Neuronal stem cell (in vitro differentiated cells): ENCODE measurements at regions not wholly inside any gene's neighbourhood (a gene's known extent, or its start where the extent isn't known, plus 50 kb on each side); places are given as distances from the start of the nearest gene placed in this dataset.

ENCODE experiments used
- DNase-seq: peaks from one replicate; pipeline ENCODE4 v3.0.0-alpha.2; 2013; ENCODE audit warnings: low spot score
- H2AFZ ChIP-seq: one replicate; pipeline ENCODE4 v1.6.1; 2013; ENCODE audit warnings: mild to moderate bottlenecking, low read length, inconsistent platforms
- H2AK5ac ChIP-seq: 2 replicates; pipeline ENCODE4 v1.6.1; 2013; ENCODE audit warnings: low read depth, mild to moderate bottlenecking, inconsistent platforms, low read length, moderate library complexity, mixed read lengths
- H2BK120ac ChIP-seq: 2 replicates; pipeline ENCODE4 v1.6.1; 2013; ENCODE audit warnings: low read depth, mild to moderate bottlenecking, inconsistent platforms, low read length, moderate library complexity, mixed read lengths
- H2BK12ac ChIP-seq: one replicate; pipeline ENCODE4 v1.6.1; 2013; ENCODE audit warnings: low read length, inconsistent platforms
- H2BK15ac ChIP-seq: 2 replicates; pipeline ENCODE4 v1.6.1; 2013; ENCODE audit warnings: mild to moderate bottlenecking, low read length, inconsistent platforms, mixed read lengths
- H2BK5ac ChIP-seq: one replicate; pipeline ENCODE4 v1.6.1; 2013; ENCODE audit warnings: inconsistent platforms, mild to moderate bottlenecking, low read length, moderate library complexity
- H3K14ac ChIP-seq: one replicate; pipeline ENCODE4 v1.6.1; 2013; ENCODE audit warnings: low read length, inconsistent platforms
- H3K18ac ChIP-seq: 2 replicates; pipeline ENCODE4 v1.6.1; 2013; ENCODE audit warnings: low read length, inconsistent platforms
- H3K23ac ChIP-seq: 2 replicates; pipeline ENCODE4 v1.6.1; 2013; ENCODE audit warnings: low read depth, mild to moderate bottlenecking, mixed read lengths, low read length, inconsistent platforms; ENCODE audit not compliant: poor library complexity
- H3K27ac ChIP-seq: replicated peaks from 3 replicates; pipeline ENCODE4 v1.5.1; 2013; ENCODE audit warnings: low read length, inconsistent platforms
- H3K27me3 ChIP-seq, 3 experiments: 2 replicates each; pipeline ENCODE4 v1.6.1; 2013; ENCODE audit warnings: low read length in 3 of 3, mild to moderate bottlenecking in 2 of 3, inconsistent platforms in 1 of 3, low read depth in 1 of 3, mixed read lengths in 1 of 3, moderate library complexity in 1 of 3; ENCODE audit not compliant: control insufficient read depth in 3 of 3, insufficient read depth in 3 of 3
- H3K36me3 ChIP-seq, 2 donors: replicated peaks in 1 of 2; 2 replicates each; pipeline ENCODE4 v1.6.1; 2013; ENCODE audit warnings: low read length in 2 of 2; ENCODE audit not compliant: control insufficient read depth in 2 of 2, insufficient read depth in 2 of 2
- H3K4ac ChIP-seq: 2 replicates; pipeline ENCODE4 v1.6.1; 2013; ENCODE audit warnings: inconsistent platforms, mild to moderate bottlenecking, low read length, moderate library complexity
- H3K4me1 ChIP-seq, 2 donors: 1 replicate in 1 of 2; 2 replicates in 1 of 2; pipeline ENCODE4 v1.6.1; 2013; ENCODE audit warnings: low read length in 2 of 2, low read depth in 1 of 2; ENCODE audit not compliant: control insufficient read depth in 2 of 2, insufficient read depth in 1 of 2
- H3K4me2 ChIP-seq: one replicate; pipeline ENCODE4 v1.6.1; 2013; ENCODE audit warnings: mild to moderate bottlenecking, low read length, inconsistent platforms; ENCODE audit not compliant: insufficient read depth, poor library complexity, severe bottlenecking
- H3K4me3 ChIP-seq, 2 donors: 2 replicates each; pipeline ENCODE4 v1.5.1; 2013; ENCODE audit warnings: low read length in 2 of 2, mild to moderate bottlenecking in 2 of 2, inconsistent platforms in 1 of 2, moderate library complexity in 1 of 2
- H3K79me1 ChIP-seq: one replicate; pipeline ENCODE4 v1.6.1; 2013; ENCODE audit warnings: low read depth, mild to moderate bottlenecking, inconsistent platforms, low read length, moderate library complexity
- H3K9ac ChIP-seq: one replicate; pipeline ENCODE4 v1.6.1; 2013; ENCODE audit warnings: mild to moderate bottlenecking, low read depth, low read length, inconsistent platforms; ENCODE audit not compliant: poor library complexity
- H3K9me3 ChIP-seq, 2 donors: replicated peaks in 1 of 2; 2 replicates each; pipeline versions ENCODE3 to v1.6.1; 2013; ENCODE audit warnings: low read length in 2 of 2, mild to moderate bottlenecking in 2 of 2, inconsistent platforms in 1 of 2, low read depth in 1 of 2, mixed read lengths in 1 of 2, moderate library complexity in 1 of 2; ENCODE audit not compliant: control insufficient read depth in 2 of 2, insufficient read depth in 1 of 2
- H4K8ac ChIP-seq: one replicate; pipeline ENCODE4 v1.6.1; 2013; ENCODE audit warnings: low read depth, mild to moderate bottlenecking, inconsistent platforms, low read length, moderate library complexity
- H4K91ac ChIP-seq: one replicate; pipeline ENCODE4 v1.6.1; 2013; ENCODE audit warnings: low read length, low read depth, mild to moderate bottlenecking, inconsistent platforms; ENCODE audit not compliant: poor library complexity
- WGBS, 2 donors: extraction: QIAGEN DNeasy Blood & Tissue Kit; methylation state at CpG; one replicate each; pipeline ENCODE4 v1.1.7; 2013; ENCODE audit warnings: missing lambda C conversion rate in 2 of 2, mixed read lengths in 1 of 2; ENCODE audit not compliant: insufficient read length in 2 of 2, insufficient replicate concordance in 1 of 2; ENCODE audit errors: extremely low coverage in 2 of 2; 5-methylcytosine and 5-hydroxymethylcytosine counted together

- Histone ChIP-seq H2BK120ac (no peak overlapping the region), H3K4me3 (no peak overlapping the region), H3K4me1 (peaks cover 0 to 2% of the 10 kb centered on the region in 2 donors), H4K91ac (no peak overlapping the region), H3K9ac (no peak overlapping the region), H3K27ac (no peak overlapping the region), H3K79me1 (no peaks in the 10 kb centered on the region), H3K18ac (no peak overlapping the region), H3K27me3 (no peaks in the 10 kb centered on the region), H2AFZ (no peak overlapping the region), H2AK5ac (no peak overlapping the region), H3K9me3 (no peaks in the 10 kb centered on the region), H3K14ac (no peak overlapping the region), H3K36me3 (no peaks in the 10 kb centered on the region), H4K8ac (no peak overlapping the region), H3K23ac (no peak overlapping the region), H2BK15ac (no peak overlapping the region), H2BK12ac (no peak overlapping the region), H3K4ac (no peak overlapping the region), H2BK5ac (no peak overlapping the region), H3K4me2 (no peak overlapping the region)
- no peak for DNase-seq
- WGBS, 2 donors: no CpG with 5 or more reads among the region's 6 CpGs
Measured at GRCh38 chr16:6616746-6617145, 715.9 kb upstream of the RBFOX1 start.

GRCh38 chr16:6615636-6616035 is 717.0 kb upstream of the RBFOX1 start:
- no peak overlapping the region for H2BK15ac ChIP-seq
- no peaks in the 10 kb centered on the region for H3K79me1 ChIP-seq
- no peak for DNase-seq
- peaks cover 0 to 2% of the 10 kb centered on the region in 2 donors for H3K4me1 ChIP-seq
- no peak overlapping the region for H4K91ac ChIP-seq
- H3K9me3 ChIP-seq: no peaks in the 10 kb centered on the region
- no peak overlapping the region for H2BK120ac ChIP-seq
- H2BK12ac ChIP-seq: no peak overlapping the region
- no peak overlapping the region for H3K4me3 ChIP-seq
- no peak overlapping the region for H2BK5ac ChIP-seq
- no CpG with 5 or more reads among the region's 12 CpGs for WGBS, 2 donors
- no peak overlapping the region for H3K4ac ChIP-seq
- no peak overlapping the region for H3K14ac ChIP-seq
- no peak overlapping the region for H2AFZ ChIP-seq
- H3K18ac ChIP-seq: peak overlapping the region; percentile 15
- H3K27ac ChIP-seq: no peak overlapping the region
- no peak overlapping the region for H3K9ac ChIP-seq
- no peaks in the 10 kb centered on the region for H3K27me3 ChIP-seq
- H4K8ac ChIP-seq: no peak overlapping the region
- H3K23ac ChIP-seq: no peak overlapping the region
- H3K4me2 ChIP-seq: no peak overlapping the region
- no peaks in the 10 kb centered on the region for H3K36me3 ChIP-seq
- H2AK5ac ChIP-seq: no peak overlapping the region

GRCh38 chr16:6611535-6611934 is 721.1 kb upstream of the RBFOX1 start:
- Histone ChIP-seq H3K18ac (peak overlapping the region; percentile 16), H2AFZ (no peak overlapping the region), H3K9me3 (no peaks in the 10 kb centered on the region), H3K4me1 (peaks cover 0 to 2% of the 10 kb centered on the region in 2 donors), H4K8ac (no peak overlapping the region), H3K4ac (no peak overlapping the region), H3K14ac (no peak overlapping the region), H2BK12ac (no peak overlapping the region), H2BK15ac (no peak overlapping the region), H3K9ac (no peak overlapping the region), H2AK5ac (no peak overlapping the region), H3K27me3 (no peaks in the 10 kb centered on the region), H3K4me3 (no peak overlapping the region), H3K36me3 (no peaks in the 10 kb centered on the region), H3K27ac (no peak overlapping the region), H3K23ac (no peak overlapping the region), H2BK5ac (no peak overlapping the region), H4K91ac (no peak overlapping the region), H3K79me1 (no peaks in the 10 kb centered on the region), H2BK120ac (no peak overlapping the region), H3K4me2 (no peak overlapping the region)
- no CpG with 5 or more reads among the region's 7 CpGs for WGBS, 2 donors
- no peak for DNase-seq

- Histone ChIP-seq H2AFZ (no peak overlapping the region), H3K23ac (no peak overlapping the region), H2BK5ac (no peak overlapping the region), H3K4ac (no peak overlapping the region), H2AK5ac (no peak overlapping the region), H4K91ac (no peak overlapping the region), H4K8ac (no peak overlapping the region), H3K4me1 (no peaks in the 10 kb centered on the region), H3K27ac (no peak overlapping the region), H3K79me1 (no peaks in the 10 kb centered on the region), H2BK12ac (no peak overlapping the region), H3K18ac (no peak overlapping the region), H3K9me3 (no peaks in the 10 kb centered on the region), H3K4me2 (no peak overlapping the region), H2BK15ac (no peak overlapping the region), H2BK120ac (no peak overlapping the region), H3K27me3 (no peaks in the 10 kb centered on the region), H3K4me3 (no peak overlapping the region), H3K36me3 (no peaks in the 10 kb centered on the region), H3K14ac (no peak overlapping the region), H3K9ac (no peak overlapping the region)
- DNase-seq: no peak
- WGBS, 2 donors: no CpG with 5 or more reads among the region's 11 CpGs
Measured at GRCh38 chr16:6605490-6605889, 727.2 kb upstream of the RBFOX1 start.
